Calu3 (cell line): ENCODE measurements at regions not wholly inside any gene's neighbourhood (a gene's known extent, or its start where the extent isn't known, plus 50 kb on each side); places are given as distances from the start of the nearest gene placed in this dataset.

Source experiments
- BruUV-seq: library from RNA; stranded (reverse); fragments of 400-500 nt; replicated peaks from 2 replicates; lab custom pipeline; 2021; lab: Mats Ljungman, UMichigan
- CTCF ChIA-PET: fragments of 300-600 bp; sonication (Branson Sonifier 250); formaldehyde crosslinking; loops from one replicate; lab custom pipeline; 2022; ENCODE audit warnings: antibody characterized with exemption; lab: Charles Lee
- DNase-seq: peaks from one replicate; pipeline ENCODE4 v3.0.0; 2022
- H3K27ac Mint-ChIP-seq: one replicate; pipeline ENCODE4 v1.8.0; 2022; ENCODE audit warnings: mixed read lengths; ENCODE audit not compliant: unreplicated experiment
- H3K27me3 Mint-ChIP-seq: one replicate; pipeline ENCODE4 v1.8.0; 2022; ENCODE audit warnings: mixed read lengths; ENCODE audit not compliant: unreplicated experiment
- H3K36me3 Mint-ChIP-seq: one replicate; pipeline ENCODE4 v1.8.0; 2022; ENCODE audit warnings: mild to moderate bottlenecking, moderate library complexity, mixed read lengths; ENCODE audit not compliant: insufficient read depth, unreplicated experiment
- H3K4me1 Mint-ChIP-seq: one replicate; pipeline ENCODE4 v1.8.0; 2022; ENCODE audit warnings: mild to moderate bottlenecking, low read depth, mixed read lengths; ENCODE audit not compliant: unreplicated experiment
- H3K4me3 Mint-ChIP-seq: one replicate; pipeline ENCODE4 v1.8.0; 2022; ENCODE audit warnings: mild to moderate bottlenecking, low read depth, moderate library complexity, mixed read lengths; ENCODE audit not compliant: unreplicated experiment
- H3K9me3 Mint-ChIP-seq: one replicate; pipeline ENCODE4 v1.8.0; 2022; ENCODE audit warnings: low read depth, mixed read lengths; ENCODE audit not compliant: unreplicated experiment
- intact Hi-C: fragments of 100-400 bp; cut with micrococcal nuclease; formaldehyde crosslinking; loops from one replicate; pipeline ENCODE4 v1.10.0; 2022; ENCODE audit not compliant: unreplicated experiment
- TF ChIP-seq, protein P1 (sequence below): fragments of 200-600 bp; IDR thresholded peaks from one replicate; pipeline ENCODE4 v1.8.0; 2022; ENCODE audit warnings: antibody characterized with exemption; ENCODE audit not compliant: unreplicated experiment

DNA sequence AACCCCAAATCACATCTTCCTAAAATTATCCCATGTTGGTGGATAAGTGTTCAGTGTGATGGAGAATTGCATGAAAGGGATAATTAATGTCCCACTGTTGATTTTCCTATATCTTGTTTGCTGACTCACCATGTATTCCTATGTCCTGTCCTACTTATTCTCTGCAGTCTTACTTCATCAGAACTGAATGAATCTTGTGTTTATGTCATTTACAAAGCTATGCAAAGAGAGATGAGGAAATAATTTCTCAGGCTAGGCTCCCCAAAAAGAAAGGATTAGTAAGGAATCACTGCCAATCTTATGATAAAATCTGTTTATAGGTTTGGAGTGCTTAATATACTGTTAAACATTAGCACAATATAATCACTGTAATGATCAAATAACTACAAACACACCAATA is 360.8 kb downstream of the CRPPA start:
- intact Hi-C loops, result loop anchor here (10.0 kb wide), 2 partner anchors 376 to 1336 kb away; partner anchors contain the start of gene MEOX2
- H3K4me1 Mint-ChIP-seq, result peaks cover 16% of the 10 kb centered on the region
- no peaks in the 10 kb centered on the region for H3K27me3 Mint-ChIP-seq
- no peaks in the 10 kb centered on the region for H3K9me3 Mint-ChIP-seq
- no peak overlapping the region for H3K4me3 Mint-ChIP-seq
- TF ChIP-seq, protein P1, sequence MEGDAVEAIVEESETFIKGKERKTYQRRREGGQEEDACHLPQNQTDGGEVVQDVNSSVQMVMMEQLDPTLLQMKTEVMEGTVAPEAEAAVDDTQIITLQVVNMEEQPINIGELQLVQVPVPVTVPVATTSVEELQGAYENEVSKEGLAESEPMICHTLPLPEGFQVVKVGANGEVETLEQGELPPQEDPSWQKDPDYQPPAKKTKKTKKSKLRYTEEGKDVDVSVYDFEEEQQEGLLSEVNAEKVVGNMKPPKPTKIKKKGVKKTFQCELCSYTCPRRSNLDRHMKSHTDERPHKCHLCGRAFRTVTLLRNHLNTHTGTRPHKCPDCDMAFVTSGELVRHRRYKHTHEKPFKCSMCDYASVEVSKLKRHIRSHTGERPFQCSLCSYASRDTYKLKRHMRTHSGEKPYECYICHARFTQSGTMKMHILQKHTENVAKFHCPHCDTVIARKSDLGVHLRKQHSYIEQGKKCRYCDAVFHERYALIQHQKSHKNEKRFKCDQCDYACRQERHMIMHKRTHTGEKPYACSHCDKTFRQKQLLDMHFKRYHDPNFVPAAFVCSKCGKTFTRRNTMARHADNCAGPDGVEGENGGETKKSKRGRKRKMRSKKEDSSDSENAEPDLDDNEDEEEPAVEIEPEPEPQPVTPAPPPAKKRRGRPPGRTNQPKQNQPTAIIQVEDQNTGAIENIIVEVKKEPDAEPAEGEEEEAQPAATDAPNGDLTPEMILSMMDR, result no peak
- CTCF ChIA-PET, result no interaction called here
- H3K36me3 Mint-ChIP-seq, result no peaks in the 10 kb centered on the region
- BruUV-seq, result no TSS peak
- H3K27ac Mint-ChIP-seq, result no peak overlapping the region
- no peak for DNase-seq

DNA sequence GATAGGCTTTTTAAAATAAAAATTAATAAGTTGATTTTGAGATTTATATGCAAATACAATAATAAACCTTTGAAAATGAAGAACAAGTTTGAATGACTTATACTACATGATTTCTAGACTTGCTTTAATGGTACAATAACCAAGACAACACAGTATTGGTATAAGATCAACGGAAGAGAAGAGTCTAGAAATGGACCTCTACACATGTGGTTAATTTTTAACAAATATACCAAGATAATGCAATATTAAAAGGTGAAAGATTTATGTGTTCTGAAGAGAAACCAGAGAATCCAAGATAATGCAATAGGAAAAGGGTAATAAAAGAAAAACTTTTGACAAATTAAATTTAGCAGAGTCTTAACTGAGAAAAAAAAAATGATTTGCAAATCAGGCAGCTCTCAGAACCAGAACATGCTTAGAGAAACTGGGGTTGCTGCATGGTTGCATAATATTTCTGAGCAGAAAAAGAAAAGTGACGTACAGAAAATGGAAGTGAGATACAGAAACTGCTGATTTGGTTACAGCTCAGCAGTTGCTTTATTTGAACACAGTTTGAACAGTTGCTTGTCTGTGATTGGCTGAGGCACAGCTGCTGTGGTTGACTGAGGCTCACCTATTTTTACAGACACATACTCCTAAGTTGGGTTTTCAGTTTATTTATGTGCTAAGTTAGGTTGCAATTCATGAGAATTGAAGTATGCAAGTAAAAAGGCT is 365.9 kb downstream of the CRPPA start:
- intact Hi-C loops, result no loop called here
- Mint-ChIP-seq H3K4me3 (no peak overlapping the region), H3K4me1 (peaks cover under 1% of the 10 kb centered on the region), H3K36me3 (no peaks in the 10 kb centered on the region), H3K9me3 (no peaks in the 10 kb centered on the region), H3K27me3 (no peaks in the 10 kb centered on the region), H3K27ac (no peak overlapping the region)
- DNase-seq, result no peak
- BruUV-seq, result no TSS peak
- TF ChIP-seq, protein P1, result no peak
- CTCF ChIA-PET, result no interaction called here

DNA sequence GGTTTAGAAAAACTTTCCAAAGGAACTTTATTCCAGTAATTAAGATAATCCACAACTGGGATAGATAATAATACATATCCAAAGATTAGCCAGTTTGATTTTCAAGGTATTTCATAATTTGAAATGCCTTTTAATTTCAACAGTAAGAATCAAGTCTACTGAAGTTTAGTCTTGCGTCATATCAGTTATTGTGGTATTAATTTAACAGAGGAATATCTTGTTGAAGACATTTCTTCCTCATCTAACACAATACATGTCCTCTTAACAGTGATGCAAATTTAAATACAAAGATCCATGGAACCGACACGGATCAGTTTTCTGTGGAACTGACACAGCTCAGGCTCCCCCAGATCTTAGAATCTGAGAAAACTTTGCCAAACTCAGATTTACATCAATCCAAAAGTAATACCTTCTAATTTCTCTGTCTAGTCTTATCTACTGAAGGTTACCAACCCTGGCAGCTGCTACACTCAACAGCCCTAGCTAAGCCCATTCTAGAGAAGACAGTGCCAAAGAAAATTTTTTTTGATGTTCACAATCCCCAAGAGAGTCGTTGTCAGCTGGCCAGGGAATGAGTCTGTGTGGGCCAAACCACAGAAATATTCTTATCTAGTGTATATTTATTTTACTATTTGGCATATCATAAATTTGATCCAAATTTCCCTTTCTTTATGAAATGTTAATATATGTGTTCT is 365.2 kb upstream of the MEOX2 start:
- TF ChIP-seq, protein P1, result no peak
- H3K9me3 Mint-ChIP-seq, result no peaks in the 10 kb centered on the region
- intact Hi-C loops, result no loop called here
- H3K4me1 Mint-ChIP-seq, result no peaks in the 10 kb centered on the region
- no TSS peak for BruUV-seq
- H3K4me3 Mint-ChIP-seq, result no peak overlapping the region
- H3K27me3 Mint-ChIP-seq, result no peaks in the 10 kb centered on the region
- H3K27ac Mint-ChIP-seq, result no peak overlapping the region
- H3K36me3 Mint-ChIP-seq, result no peaks in the 10 kb centered on the region
- DNase-seq, result no peak
- CTCF ChIA-PET, result no interaction called here

DNA sequence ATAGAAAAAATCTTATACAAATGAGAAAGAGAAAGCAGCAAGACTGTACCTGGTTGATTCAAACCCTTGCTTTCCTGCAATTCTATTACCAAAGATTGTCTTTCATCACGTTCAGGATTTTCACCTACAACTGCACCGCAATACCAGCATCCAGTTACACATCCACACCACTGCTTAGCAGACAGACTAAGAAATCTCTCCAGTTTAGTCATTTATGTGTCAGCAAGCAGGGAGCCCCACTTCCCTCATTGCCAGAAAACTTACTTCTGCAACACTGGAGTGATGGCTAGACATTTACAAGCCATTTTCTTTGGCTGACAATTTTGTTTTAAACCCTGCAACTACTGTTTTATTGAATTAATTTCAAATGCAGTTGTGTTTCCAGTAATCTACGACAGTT is 359.6 kb upstream of the MEOX2 start:
- no peaks in the 10 kb centered on the region for H3K4me1 Mint-ChIP-seq
- no peak overlapping the region for H3K4me3 Mint-ChIP-seq
- intact Hi-C loops, result no loop called here
- no peaks in the 10 kb centered on the region for H3K27me3 Mint-ChIP-seq
- CTCF ChIA-PET, result no interaction called here
- DNase-seq, result no peak
- H3K27ac Mint-ChIP-seq, result no peak overlapping the region
- BruUV-seq, result no TSS peak
- H3K9me3 Mint-ChIP-seq, result no peaks in the 10 kb centered on the region
- TF ChIP-seq, protein P1, result no peak
- H3K36me3 Mint-ChIP-seq, result no peaks in the 10 kb centered on the region
